CD4-positive, alpha-beta T cell (primary cell): ENCODE measurements at regions not wholly inside any gene's neighbourhood (a gene's known extent, or its start where the extent isn't known, plus 50 kb on each side); places are given as distances from the start of the nearest gene placed in this dataset.
A peak's percentile ranks its signal among the peaks of the same experiment; 100 is the strongest.

Experiments
- ATAC-seq: fragments of 200-7000 bp; cut with Tn5 transposase; one replicate; pipeline ENCODE4 v1.10.0; 2022; ENCODE audit warnings: mild to moderate bottlenecking; ENCODE audit not compliant: poor library complexity
- CTCF ChIA-PET: fragments of 350-600 bp; sonication (Branson Sonifier 250); formaldehyde crosslinking; loops from one replicate; lab custom pipeline; 2021; ENCODE audit warnings: antibody characterized with exemption, inconsistent platforms; lab: Charles Lee
- POLR2A ChIA-PET: fragments of 350-600 bp; sonication (Branson Sonifier 250); formaldehyde crosslinking; loops from one replicate; lab custom pipeline; 2021; ENCODE audit warnings: antibody characterized with exemption, inconsistent platforms; lab: Charles Lee
- DNase-seq, 14 experiments: peaks; one replicate each; pipeline ENCODE4 v3.0.0-alpha.2; 2013 to 2020; ENCODE audit warnings: mixed read lengths in 2 of 14
- H3K27ac ChIP-seq, 2 donors: one replicate each; pipeline versions ENCODE4 v1.5.1 to v1.7.0; 2013; ENCODE audit warnings: low read length in 2 of 2, low read depth in 1 of 2, mild to moderate bottlenecking in 1 of 2
- H3K27me3 ChIP-seq, 2 experiments: 1 replicate in 1 of 2; 2 replicates in 1 of 2; pipeline versions ENCODE4 v1.6.1 to v1.7.0; 2013; ENCODE audit warnings: low read length in 2 of 2, control low read depth in 1 of 2, mild to moderate bottlenecking in 1 of 2, moderate library complexity in 1 of 2; ENCODE audit not compliant: insufficient read depth in 2 of 2, control insufficient read depth in 1 of 2
- H3K36me3 ChIP-seq: one replicate; pipeline ENCODE4 v1.6.1; 2013; ENCODE audit warnings: low read length, control low read depth; ENCODE audit not compliant: insufficient read depth
- H3K4me1 ChIP-seq: one replicate; pipeline ENCODE4 v1.6.1; 2013; ENCODE audit warnings: low read length, control low read depth; ENCODE audit not compliant: insufficient read depth
- H3K4me3 ChIP-seq: one replicate; pipeline ENCODE4 v1.5.1; 2013; ENCODE audit warnings: mild to moderate bottlenecking, low read length, moderate library complexity
- H3K9me3 ChIP-seq, 2 experiments: 1 replicate in 1 of 2; 2 replicates in 1 of 2; pipeline versions ENCODE4 v1.6.1 to v1.7.0; 2013; ENCODE audit warnings: low read length in 2 of 2, mild to moderate bottlenecking in 2 of 2, control low read depth in 1 of 2, moderate library complexity in 1 of 2; ENCODE audit not compliant: control insufficient read depth in 1 of 2, insufficient read depth in 1 of 2
- H3K27ac Mint-ChIP-seq: one replicate; pipeline ENCODE4 v1.8.0; 2020; ENCODE audit warnings: mixed read lengths
- H3K27me3 Mint-ChIP-seq: one replicate; pipeline ENCODE4 v1.8.0; 2021; ENCODE audit warnings: mixed read lengths
- H3K36me3 Mint-ChIP-seq: one replicate; pipeline ENCODE4 v1.8.0; 2021; ENCODE audit warnings: low read depth, mixed read lengths
- H3K4me1 Mint-ChIP-seq: one replicate; pipeline ENCODE4 v1.8.0; 2021; ENCODE audit warnings: low read depth, mixed read lengths
- H3K4me3 Mint-ChIP-seq: one replicate; pipeline ENCODE4 v1.8.0; 2020; ENCODE audit warnings: mild to moderate bottlenecking, mixed read lengths
- H3K9me3 Mint-ChIP-seq: one replicate; pipeline ENCODE4 v1.8.0; 2020; ENCODE audit warnings: mixed read lengths
- CTCF ChIP-seq: fragments of 200-600 bp; IDR thresholded peaks from one replicate; pipeline ENCODE4 v1.8.0; 2022; ENCODE audit warnings: antibody characterized with exemption, mild to moderate bottlenecking
- intact Hi-C, 2 experiments: fragments of 100-400 bp; cut with DNase I in 1 of 2; cut with micrococcal nuclease in 1 of 2; formaldehyde crosslinking; loops; one replicate each; pipeline versions ENCODE4 v1.15.1 to v1.9.0; 2023 to 2025; cut with DNase I, micrococcal nuclease

GRCh38 chr3:6155650-6156338 is 705.1 kb upstream of the GRM7 start:
- Mint-ChIP-seq H3K27me3 (no peaks in the 10 kb centered on the region), H3K4me1 (no peaks in the 10 kb centered on the region), H3K9me3 (no peaks in the 10 kb centered on the region), H3K36me3 (no peaks in the 10 kb centered on the region), H3K4me3 (no peak overlapping the region), H3K27ac (no peak overlapping the region)
- H3K9me3 ChIP-seq = no peaks in the 10 kb centered on the region
- ChIA-PET POLR2A (no interaction called here), CTCF (no interaction called here)
- DNase-seq = no peak
- no peak for ATAC-seq
- intact Hi-C loops = no loop called here
- H3K4me1 ChIP-seq = no peaks in the 10 kb centered on the region
- no peaks in the 10 kb centered on the region for H3K36me3 ChIP-seq
- TF ChIP-seq CTCF = no peak
- no peak overlapping the region for H3K27ac ChIP-seq
- H3K4me3 ChIP-seq = no peak overlapping the region
- H3K27me3 ChIP-seq = no peaks in the 10 kb centered on the region

DNA sequence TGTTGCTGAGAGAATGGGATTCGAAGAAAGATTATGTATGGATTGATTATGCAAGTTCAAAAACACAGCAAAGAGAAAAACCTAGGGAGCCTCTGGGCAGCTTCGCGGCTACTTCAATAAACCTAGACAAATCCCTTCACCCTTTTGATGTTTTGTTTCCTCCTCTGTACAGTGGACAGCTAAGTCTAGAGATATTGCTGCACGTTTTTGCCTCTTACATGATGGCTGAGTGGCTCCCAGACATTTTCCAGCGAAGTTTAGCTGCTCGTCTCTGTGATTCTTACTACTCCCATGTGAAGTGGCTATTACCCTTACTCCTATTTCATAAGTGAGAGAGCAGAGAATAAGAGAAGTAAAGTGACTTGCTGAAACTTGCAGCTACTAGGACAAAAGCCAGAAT is 695.0 kb upstream of the GRM7 start:
- DNase-seq (no peak), ATAC-seq (no peak)
- H3K27ac ChIP-seq = no peak overlapping the region
- no peak for TF ChIP-seq CTCF
- POLR2A ChIA-PET = no interaction called here
- peaks cover 0 to 3% of the 10 kb centered on the region in 2 experiments for H3K9me3 ChIP-seq
- H3K36me3 ChIP-seq = no peaks in the 10 kb centered on the region
- H3K27me3 ChIP-seq = no peaks in the 10 kb centered on the region
- Mint-ChIP-seq H3K9me3 (peaks cover 11% of the 10 kb centered on the region), H3K4me1 (no peaks in the 10 kb centered on the region), H3K27me3 (no peaks in the 10 kb centered on the region), H3K36me3 (no peaks in the 10 kb centered on the region), H3K27ac (no peak overlapping the region), H3K4me3 (no peak overlapping the region)
- intact Hi-C loops = no loop called here
- H3K4me3 ChIP-seq = no peak overlapping the region
- CTCF ChIA-PET = no interaction called here
- no peaks in the 10 kb centered on the region for H3K4me1 ChIP-seq

GRCh38 chr3:6168256-6168655 is 692.7 kb upstream of the GRM7 start:
- TF ChIP-seq CTCF = no peak
- Histone ChIP-seq H3K27ac (no peak overlapping the region), H3K9me3 (peaks cover 0 to 3% of the 10 kb centered on the region in 2 experiments), H3K4me1 (no peaks in the 10 kb centered on the region), H3K27me3 (no peaks in the 10 kb centered on the region), H3K36me3 (no peaks in the 10 kb centered on the region), H3K4me3 (no peak overlapping the region)
- no peak overlapping the region for H3K27ac Mint-ChIP-seq
- H3K36me3 Mint-ChIP-seq = no peaks in the 10 kb centered on the region
- peaks cover 13% of the 10 kb centered on the region for H3K9me3 Mint-ChIP-seq
- H3K4me3 Mint-ChIP-seq = no peak overlapping the region
- no peak for ATAC-seq
- H3K27me3 Mint-ChIP-seq = no peaks in the 10 kb centered on the region
- intact Hi-C loops = no loop called here
- ChIA-PET POLR2A (no interaction called here), CTCF (no interaction called here)
- peak in 2 of 14 experiments; percentile 1 to 3 for DNase-seq
- no peaks in the 10 kb centered on the region for H3K4me1 Mint-ChIP-seq
